Activated CD4-positive, alpha-beta T cell treated with anti-CD3 and anti-CD28 coated beads, Interleukin-2, amount 10 ng/mL, durations not matched to agents 24 days and 14 days (primary cell): ENCODE measurements at regions not wholly inside any gene's neighbourhood (a gene's known extent, or its start where the extent isn't known, plus 50 kb on each side); places are given as distances from the start of the nearest gene placed in this dataset.
"Not testable (repeated sequence)": the region's sequence is repeated elsewhere in the genome, so short reads cannot be mapped to it uniquely, and the experiment has no call there.

Experiments
- DNase-seq: peaks from one replicate; pipeline ENCODE4 v3.0.0; 2022
- H3K27ac Mint-ChIP-seq: one replicate; pipeline ENCODE4 v1.8.0; 2022; ENCODE audit warnings: mild to moderate bottlenecking, mixed read lengths
- H3K27me3 Mint-ChIP-seq: one replicate; pipeline ENCODE4 v1.8.0; 2022; ENCODE audit warnings: mixed read lengths
- H3K36me3 Mint-ChIP-seq: one replicate; pipeline ENCODE4 v1.8.0; 2022; ENCODE audit warnings: low read depth, mild to moderate bottlenecking, mixed read lengths
- H3K4me1 Mint-ChIP-seq: one replicate; pipeline ENCODE4 v1.8.0; 2021; ENCODE audit warnings: mixed read lengths
- H3K4me3 Mint-ChIP-seq: one replicate; pipeline ENCODE4 v1.8.0; 2022; ENCODE audit warnings: mild to moderate bottlenecking, moderate library complexity, mixed read lengths
- H3K9me3 Mint-ChIP-seq: one replicate; pipeline ENCODE4 v1.8.0; 2021; ENCODE audit warnings: mixed read lengths
- intact Hi-C: fragments of 100-400 bp; cut with micrococcal nuclease; formaldehyde crosslinking; loops from one replicate; pipeline ENCODE4 v1.15.1; 2023

DNA sequence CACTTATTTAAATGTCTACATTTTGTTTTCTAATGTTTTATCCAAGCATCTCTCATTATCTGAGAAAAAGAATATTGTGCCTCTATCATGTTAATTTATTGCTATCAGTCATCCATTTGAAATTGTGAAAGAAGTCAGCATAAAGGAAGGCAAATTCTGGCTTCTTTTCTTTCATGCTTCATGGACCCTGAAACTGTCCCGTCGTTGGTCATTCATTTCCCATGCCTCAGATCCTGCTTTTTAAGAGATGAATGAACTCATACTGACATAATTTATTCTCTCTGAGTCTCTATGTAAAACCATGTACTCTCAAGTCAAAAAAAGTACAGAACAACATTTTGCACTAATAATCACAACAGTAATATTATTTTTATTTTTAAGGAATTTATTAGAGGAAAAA lies 2512.0 kb downstream of the PCDH9 start:
- H3K4me3 Mint-ChIP-seq: no peak overlapping the region
- H3K36me3 Mint-ChIP-seq: no peaks in the 10 kb centered on the region

DNA sequence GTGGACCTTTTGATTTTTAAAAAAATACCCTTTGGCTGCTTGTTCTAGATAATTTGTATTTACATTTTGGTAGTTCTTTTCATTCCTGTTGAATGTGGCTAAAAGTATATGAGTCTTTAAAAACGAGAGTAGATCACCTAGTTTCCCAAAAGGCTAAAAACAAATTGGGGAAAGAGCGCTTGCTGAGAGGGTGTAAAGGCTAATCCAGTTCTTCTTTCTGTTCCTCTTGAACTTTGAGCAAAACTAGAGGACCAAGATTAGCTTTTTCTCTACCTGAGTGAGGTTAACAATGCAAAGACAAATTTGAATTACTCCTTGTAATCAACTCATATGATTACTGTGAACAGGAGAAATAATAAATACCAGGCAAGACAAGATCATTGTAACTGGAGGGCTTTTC lies 2513.2 kb downstream of the PCDH9 start:
- no peak overlapping the region for H3K4me3 Mint-ChIP-seq
- DNase-seq: no peak

More for the DNA sequence above, 2512.0 kb downstream of the PCDH9 start:
- intact Hi-C loops: no loop called here
- no peaks in the 10 kb centered on the region for H3K9me3 Mint-ChIP-seq
- H3K27me3 Mint-ChIP-seq: no peaks in the 10 kb centered on the region
- H3K27ac Mint-ChIP-seq: no peak overlapping the region
- no peaks in the 10 kb centered on the region for H3K4me1 Mint-ChIP-seq
- no peak for DNase-seq

DNA sequence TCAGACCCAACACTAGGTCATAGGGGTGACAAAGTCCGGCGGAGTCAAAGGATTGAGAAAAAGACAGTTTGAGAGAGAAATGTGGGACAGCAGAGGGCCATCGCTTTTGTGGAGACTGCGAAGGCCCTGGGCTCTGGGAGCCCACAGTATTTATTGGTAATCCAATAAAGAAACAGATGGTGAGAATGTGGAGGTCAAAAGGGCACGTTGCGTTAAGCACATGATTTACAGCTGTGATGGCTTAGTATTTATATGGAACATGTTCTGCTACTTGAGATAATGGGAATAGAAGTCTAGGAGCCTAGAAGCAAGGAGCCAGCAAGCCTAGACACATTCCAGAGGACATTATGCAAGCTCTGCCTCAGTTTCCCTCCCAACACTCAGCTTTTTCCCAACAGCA lies 2521.1 kb downstream of the PCDH9 start:
- Mint-ChIP-seq H3K9me3 (no peaks in the 10 kb centered on the region), H3K4me3 (no peak overlapping the region), H3K27ac (no peak overlapping the region), H3K27me3 (no peaks in the 10 kb centered on the region), H3K4me1 (no peaks in the 10 kb centered on the region), H3K36me3 (no peaks in the 10 kb centered on the region)
- no peak for DNase-seq
- intact Hi-C loops: no loop called here

More for the DNA sequence above, 2513.2 kb downstream of the PCDH9 start:
- no peaks in the 10 kb centered on the region for H3K27me3 Mint-ChIP-seq
- no peaks in the 10 kb centered on the region for H3K4me1 Mint-ChIP-seq
- intact Hi-C loops: no loop called here
- H3K36me3 Mint-ChIP-seq: no peaks in the 10 kb centered on the region
- no peaks in the 10 kb centered on the region for H3K9me3 Mint-ChIP-seq
- no peak overlapping the region for H3K27ac Mint-ChIP-seq

DNA sequence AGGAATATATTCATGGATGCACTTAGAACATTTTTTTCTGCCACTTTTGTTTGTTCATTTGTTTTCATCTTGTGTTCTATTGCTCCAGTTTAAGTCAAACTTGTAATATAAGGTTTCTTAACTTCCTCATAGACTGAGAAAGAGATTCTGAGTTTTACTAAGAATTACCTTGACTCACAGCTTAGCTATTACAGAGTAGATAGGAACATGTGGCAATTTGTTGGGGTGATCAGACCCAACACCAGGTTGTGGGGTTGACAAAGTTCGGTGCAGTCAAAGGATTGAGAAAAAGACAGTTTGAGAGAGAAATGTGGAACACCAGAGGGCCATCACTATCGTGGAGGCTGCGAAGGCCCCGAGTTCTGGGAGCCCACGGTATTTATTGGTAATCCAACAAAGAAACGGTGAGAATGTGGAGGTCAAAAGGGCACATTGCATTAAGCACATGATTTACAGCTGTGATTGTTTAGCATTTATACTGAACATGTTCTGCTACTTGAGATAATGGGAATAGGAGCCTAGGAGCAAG lies 2526.0 kb downstream of the PCDH9 start:
- intact Hi-C loops: no loop called here
- no peak overlapping the region for H3K27ac Mint-ChIP-seq
- H3K27me3 Mint-ChIP-seq: no peaks in the 10 kb centered on the region
- DNase-seq: no peak
- no peak overlapping the region for H3K4me3 Mint-ChIP-seq
- no peaks in the 10 kb centered on the region for H3K36me3 Mint-ChIP-seq
- H3K9me3 Mint-ChIP-seq: no peaks in the 10 kb centered on the region
- no peaks in the 10 kb centered on the region for H3K4me1 Mint-ChIP-seq

DNA sequence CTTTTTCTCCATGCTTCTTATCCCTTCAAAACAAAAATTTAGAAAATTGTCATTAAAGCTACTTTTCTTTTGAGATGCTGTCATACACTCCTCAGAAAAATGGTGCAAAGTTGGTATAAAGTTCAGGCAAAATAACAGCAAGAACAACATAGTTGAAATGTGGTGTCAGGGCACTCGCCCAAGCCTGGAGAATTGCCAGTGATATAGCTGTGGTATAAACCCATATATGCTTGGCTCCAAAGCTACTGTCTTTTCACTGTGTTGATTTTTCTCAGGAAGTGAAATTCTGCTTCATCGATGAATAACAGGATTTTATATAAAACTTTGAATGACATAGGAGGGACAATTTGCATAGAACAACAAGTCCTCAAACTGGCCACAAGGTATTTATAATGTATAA lies 2532.9 kb downstream of the PCDH9 start:
- no peak overlapping the region for H3K4me3 Mint-ChIP-seq
- DNase-seq: no peak
- H3K4me1 Mint-ChIP-seq: no peaks in the 10 kb centered on the region
- no peaks in the 10 kb centered on the region for H3K36me3 Mint-ChIP-seq
- intact Hi-C loops: no loop called here
- no peak overlapping the region for H3K27ac Mint-ChIP-seq
- H3K27me3 Mint-ChIP-seq: no peaks in the 10 kb centered on the region
- H3K9me3 Mint-ChIP-seq: peaks cover 4% of the 10 kb centered on the region

DNA sequence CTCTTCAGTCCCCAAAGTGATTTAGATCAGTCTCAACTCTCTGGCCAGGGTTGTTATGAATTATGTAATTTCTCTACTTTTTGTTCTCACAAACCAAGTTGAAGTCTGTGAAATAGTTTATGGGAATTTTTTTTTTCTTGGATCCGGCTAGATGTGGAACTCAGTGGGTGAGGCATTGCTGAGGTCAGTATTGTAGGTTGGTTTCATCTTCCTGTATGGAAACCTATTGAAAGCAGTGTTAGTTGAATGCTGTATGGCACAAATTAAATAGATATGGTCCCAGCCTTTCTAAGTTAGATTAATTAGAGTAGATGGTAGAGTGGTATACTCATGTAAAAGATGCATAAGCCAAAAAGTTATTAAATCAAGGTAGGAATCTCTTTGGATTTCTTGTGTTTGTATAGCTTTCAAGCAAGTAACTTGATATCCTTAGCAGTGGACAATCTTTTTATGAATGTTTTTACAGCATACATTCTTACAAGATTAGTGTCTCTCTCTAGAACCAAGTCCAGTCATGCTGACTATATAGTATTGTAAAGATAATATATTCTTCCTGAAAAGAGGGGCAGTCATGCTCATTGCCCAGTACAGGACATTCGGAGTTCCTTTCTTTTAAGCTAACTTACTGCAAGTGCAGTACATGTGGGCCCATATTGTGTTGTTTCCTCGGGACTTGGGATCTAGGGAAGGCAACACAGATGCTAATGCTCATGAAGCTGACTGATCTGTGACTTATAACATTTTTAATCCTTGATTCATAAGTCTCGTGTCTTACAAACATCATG lies 2541.1 kb downstream of the PCDH9 start:
- Mint-ChIP-seq H3K36me3 (no peaks in the 10 kb centered on the region), H3K4me3 (no peak overlapping the region), H3K27me3 (no peaks in the 10 kb centered on the region), H3K4me1 (no peaks in the 10 kb centered on the region), H3K27ac (no peak overlapping the region), H3K9me3 (peaks cover 8% of the 10 kb centered on the region)
- DNase-seq: no peak
- intact Hi-C loops: no loop called here

DNA sequence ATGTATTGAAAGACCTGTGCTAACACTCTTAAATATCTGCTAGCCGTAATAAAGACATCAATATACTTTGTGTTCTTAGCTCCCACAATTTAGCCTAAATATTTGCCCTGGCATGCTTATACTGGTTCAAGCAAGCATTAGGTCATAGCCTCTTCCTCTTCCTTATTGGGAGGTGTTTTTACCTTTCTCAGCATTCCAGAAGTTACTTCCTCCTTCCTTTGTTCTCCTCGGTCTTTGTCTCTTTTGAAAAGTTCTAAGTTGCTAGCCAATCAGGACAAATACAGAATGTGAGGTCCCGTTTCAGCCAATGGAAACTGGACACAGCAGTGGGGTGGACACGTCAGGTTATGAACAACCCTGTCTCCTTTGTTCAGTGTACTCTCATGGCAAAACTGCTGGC lies 2543.6 kb downstream of the PCDH9 start:
- H3K36me3 Mint-ChIP-seq, DNase-seq, intact Hi-C loops, H3K4me3 Mint-ChIP-seq, H3K27me3 Mint-ChIP-seq, H3K4me1 Mint-ChIP-seq, H3K9me3 Mint-ChIP-seq, H3K27ac Mint-ChIP-seq: not testable (repeated sequence)

DNA sequence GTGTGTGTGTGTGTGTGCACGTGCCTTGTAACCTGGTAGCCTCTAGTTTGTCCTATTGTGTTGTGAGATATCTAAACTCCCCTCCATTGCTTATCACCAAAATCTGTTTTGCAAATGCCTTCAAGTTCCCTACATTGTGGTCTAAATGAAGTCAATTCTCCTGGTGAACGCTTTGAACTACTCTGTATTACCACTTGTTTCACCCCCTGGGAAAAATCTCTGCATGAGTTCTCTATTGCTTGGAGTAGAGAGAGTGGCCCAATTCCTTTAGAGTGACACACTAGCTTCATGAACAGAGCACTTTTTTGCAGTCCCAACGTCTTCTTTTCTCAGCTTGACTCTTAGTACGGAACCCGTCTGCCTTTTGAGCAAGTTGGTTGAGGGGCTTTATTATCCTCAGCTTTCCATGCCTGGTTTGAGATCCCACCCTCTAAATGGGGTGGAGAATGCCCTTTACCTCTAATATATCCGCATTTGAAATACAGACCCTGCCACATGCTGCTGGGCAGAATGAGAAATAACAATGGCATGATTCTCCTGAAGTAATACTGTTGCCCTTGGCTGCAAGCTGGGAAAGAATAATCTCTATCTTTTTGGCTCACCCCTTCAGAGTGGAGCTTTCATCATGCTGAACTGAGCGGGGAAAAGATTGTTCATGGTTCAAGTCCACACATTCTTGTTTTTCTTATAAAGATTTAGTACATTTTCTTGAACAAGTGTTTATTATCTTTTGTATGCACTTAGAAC lies 2545.3 kb downstream of the PCDH9 start:
- H3K4me1 Mint-ChIP-seq: no peaks in the 10 kb centered on the region
- H3K27me3 Mint-ChIP-seq: no peaks in the 10 kb centered on the region
- intact Hi-C loops: no loop called here
- no peak for DNase-seq
- peaks cover 4% of the 10 kb centered on the region for H3K9me3 Mint-ChIP-seq
- H3K4me3 Mint-ChIP-seq: no peak overlapping the region
- H3K36me3 Mint-ChIP-seq: no peaks in the 10 kb centered on the region
- no peak overlapping the region for H3K27ac Mint-ChIP-seq

DNA sequence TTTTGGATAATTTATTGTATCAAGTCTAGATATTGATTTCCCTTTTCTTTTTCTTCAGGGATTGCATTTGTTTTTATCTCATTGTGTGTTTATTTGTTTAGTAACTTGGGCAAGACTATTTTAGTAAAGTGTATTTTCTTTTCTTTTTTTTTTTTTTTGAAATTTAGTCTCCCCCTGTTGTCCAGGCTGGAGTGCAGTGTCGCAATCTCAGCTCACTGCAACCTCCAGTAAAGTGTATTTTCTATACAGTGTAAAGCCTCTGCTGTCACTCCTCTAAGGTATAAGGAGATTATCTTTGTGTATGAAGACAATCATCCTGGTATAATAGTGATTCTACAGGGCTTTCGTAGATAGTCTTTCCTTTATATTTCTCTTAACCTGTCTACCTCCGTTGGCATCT lies 2546.0 kb downstream of the PCDH9 start:
- Mint-ChIP-seq H3K4me3 (no peak overlapping the region), H3K27me3 (no peaks in the 10 kb centered on the region), H3K4me1 (no peaks in the 10 kb centered on the region), H3K36me3 (no peaks in the 10 kb centered on the region), H3K9me3 (peaks cover 4% of the 10 kb centered on the region), H3K27ac (no peak overlapping the region)
- intact Hi-C loops: no loop called here
- DNase-seq: no peak

DNA sequence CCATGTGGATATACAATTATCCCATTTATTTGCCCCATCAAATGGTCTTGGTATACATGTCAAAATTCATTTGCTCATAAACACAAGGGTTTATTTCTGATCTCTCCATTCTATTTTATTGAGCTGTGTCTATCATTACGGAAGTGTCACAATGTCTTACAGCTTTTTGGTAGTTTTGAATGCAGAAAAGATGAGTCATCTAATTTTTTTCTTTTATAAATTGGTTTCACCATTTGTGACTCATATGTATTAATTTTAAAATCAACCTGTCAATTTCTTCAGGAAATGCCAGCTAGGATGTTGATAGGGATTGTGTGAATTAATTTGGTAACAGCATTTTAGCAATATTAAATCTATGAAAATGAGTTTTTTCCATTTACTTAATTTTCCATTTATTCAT lies 2549.4 kb downstream of the PCDH9 start:
- intact Hi-C loops: no loop called here
- H3K36me3 Mint-ChIP-seq: no peaks in the 10 kb centered on the region
- no peaks in the 10 kb centered on the region for H3K4me1 Mint-ChIP-seq
- DNase-seq: no peak
- no peak overlapping the region for H3K27ac Mint-ChIP-seq
- H3K27me3 Mint-ChIP-seq: no peaks in the 10 kb centered on the region
- H3K9me3 Mint-ChIP-seq: no peaks in the 10 kb centered on the region
- H3K4me3 Mint-ChIP-seq: no peak overlapping the region

DNA sequence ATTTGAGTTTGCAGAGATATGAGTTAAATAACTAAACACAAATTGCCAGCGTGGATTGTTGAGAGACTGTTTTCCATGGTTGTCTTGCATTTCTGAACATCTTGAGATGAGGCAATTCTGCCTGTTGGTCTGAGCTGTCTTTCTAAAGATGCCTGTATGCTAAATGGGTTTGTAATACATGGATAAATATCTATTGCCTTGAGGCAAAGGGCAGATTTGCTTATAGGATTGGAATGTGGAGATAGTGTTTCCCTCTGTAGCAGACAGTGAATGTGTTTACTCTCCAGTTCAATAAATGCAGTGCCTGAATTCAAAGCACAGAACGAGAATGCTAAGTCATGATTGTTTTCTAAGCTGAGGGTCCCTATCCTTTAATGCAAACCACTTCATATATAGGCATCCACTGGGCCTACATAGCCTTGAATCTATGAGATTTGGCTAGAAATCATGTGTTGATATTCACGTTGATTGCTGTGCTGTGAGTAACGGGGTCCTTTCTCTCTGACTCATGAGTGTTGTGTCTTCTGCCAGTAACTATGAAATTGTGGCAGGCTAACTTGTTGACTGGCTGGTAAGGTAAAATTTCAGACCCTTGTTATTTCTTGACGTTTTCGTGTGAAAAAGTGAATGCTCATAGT lies 2554.8 kb downstream of the PCDH9 start:
- H3K9me3 Mint-ChIP-seq: peaks cover 11% of the 10 kb centered on the region
- no peaks in the 10 kb centered on the region for H3K4me1 Mint-ChIP-seq
- H3K27me3 Mint-ChIP-seq: no peaks in the 10 kb centered on the region
- no peak overlapping the region for H3K27ac Mint-ChIP-seq
- H3K4me3 Mint-ChIP-seq: no peak overlapping the region
- no peak for DNase-seq
- no peaks in the 10 kb centered on the region for H3K36me3 Mint-ChIP-seq
- intact Hi-C loops: no loop called here

DNA sequence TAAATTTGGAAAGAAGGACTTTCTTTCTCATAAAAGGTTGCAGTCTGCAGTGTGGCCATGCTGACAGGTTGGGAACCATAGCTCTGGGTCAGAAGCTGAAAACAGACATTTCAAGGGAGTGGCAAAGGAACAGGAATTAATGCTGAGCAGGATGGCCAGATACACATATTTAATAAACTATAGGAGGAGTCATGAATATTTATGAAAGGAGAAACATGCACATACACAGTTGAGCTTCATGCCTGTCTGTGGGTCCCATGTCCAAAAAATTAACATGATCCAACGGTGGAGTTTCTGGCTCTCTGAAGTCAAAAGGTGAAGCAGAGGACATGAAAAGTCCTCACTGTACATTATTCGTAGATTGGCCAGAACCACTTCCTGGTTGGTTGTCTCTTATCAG lies 2556.0 kb downstream of the PCDH9 start:
- intact Hi-C loops: no loop called here
- no peak overlapping the region for H3K27ac Mint-ChIP-seq
- H3K9me3 Mint-ChIP-seq: peaks cover 11% of the 10 kb centered on the region
- H3K4me1 Mint-ChIP-seq: no peaks in the 10 kb centered on the region
- no peak overlapping the region for H3K4me3 Mint-ChIP-seq
- H3K27me3 Mint-ChIP-seq: no peaks in the 10 kb centered on the region
- H3K36me3 Mint-ChIP-seq: no peaks in the 10 kb centered on the region
- no peak for DNase-seq

DNA sequence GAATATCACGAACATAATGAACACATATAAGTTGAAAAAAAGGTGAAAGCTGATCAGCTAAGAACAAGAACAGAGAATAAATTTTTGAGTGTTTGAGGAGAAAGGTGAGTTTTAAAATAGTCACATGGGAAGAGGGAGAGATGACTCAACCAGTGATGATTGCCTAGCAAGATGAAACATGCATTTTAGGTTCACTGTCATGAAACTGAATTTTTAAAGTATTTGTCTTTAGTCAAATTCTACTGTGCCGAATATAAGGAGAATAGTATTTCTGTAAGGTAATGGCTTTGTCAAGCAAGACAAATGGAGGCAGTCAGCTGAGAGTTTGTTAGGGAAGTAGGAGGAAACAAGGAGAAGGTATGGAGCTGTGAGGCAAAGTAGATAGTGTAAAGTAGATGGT lies 2557.4 kb downstream of the PCDH9 start:
- H3K9me3 Mint-ChIP-seq: peaks cover 11% of the 10 kb centered on the region
- intact Hi-C loops: no loop called here
- no peak for DNase-seq
- no peaks in the 10 kb centered on the region for H3K4me1 Mint-ChIP-seq
- no peaks in the 10 kb centered on the region for H3K36me3 Mint-ChIP-seq
- H3K27me3 Mint-ChIP-seq: no peaks in the 10 kb centered on the region
- H3K4me3 Mint-ChIP-seq: no peak overlapping the region
- no peak overlapping the region for H3K27ac Mint-ChIP-seq

DNA sequence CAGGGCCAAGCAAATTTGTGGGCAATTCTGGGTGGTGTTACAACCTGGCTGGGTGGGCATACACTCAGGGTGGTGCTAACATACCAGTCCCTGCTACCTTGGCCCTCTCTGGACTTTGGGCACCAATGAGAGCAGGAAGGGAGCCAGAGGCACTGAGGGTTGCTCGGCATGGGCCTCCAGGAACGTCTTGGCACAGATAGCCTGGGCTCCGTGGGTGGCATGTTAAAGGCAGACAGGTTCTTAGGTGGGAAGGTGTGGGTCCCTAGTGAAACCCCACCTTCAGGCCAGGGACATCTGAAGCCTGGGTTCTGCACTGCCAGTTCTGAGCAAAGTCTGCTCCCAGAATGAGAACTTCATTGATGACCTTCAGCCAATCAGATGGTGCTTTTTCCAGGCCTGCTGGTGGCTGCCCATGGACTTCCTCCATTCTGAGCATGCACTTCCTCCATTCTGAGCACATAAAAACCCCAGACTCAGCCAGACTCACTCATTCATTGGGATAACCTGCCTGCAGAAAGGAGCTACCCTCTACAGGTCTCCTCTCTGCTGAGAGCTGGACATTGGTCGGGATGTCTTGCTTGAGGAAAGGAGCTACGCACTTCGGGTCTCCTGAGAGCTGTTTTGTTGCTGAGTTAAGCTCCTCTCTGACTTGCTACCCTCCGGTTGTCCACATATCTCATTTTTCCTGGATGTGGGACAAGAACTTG lies 2567.1 kb downstream of the PCDH9 start:
- Mint-ChIP-seq H3K4me1 (no peaks in the 10 kb centered on the region), H3K27me3 (no peaks in the 10 kb centered on the region), H3K4me3 (no peak overlapping the region), H3K9me3 (no peaks in the 10 kb centered on the region), H3K27ac (no peak overlapping the region), H3K36me3 (no peaks in the 10 kb centered on the region)
- intact Hi-C loops: no loop called here
- DNase-seq: no peak
